ENCODE measurements at regions not wholly inside any gene's neighbourhood (a gene's known extent, or its start where the extent isn't known, plus 50 kb on each side); places are given as distances from the start of the nearest gene placed in this dataset.
"Not testable (repeated sequence)": the region's sequence is repeated elsewhere in the genome, so short reads cannot be mapped to it uniquely, and the experiment has no call there.

GRCh38 chr11:48750081-48750480, 233.6 kb downstream of the TRIM51G start:
- TF ChIP-seq EP300 (IDR thresholded peaks at IDR 0.05; ENCODE audit: low read length); POLR2AphosphoS5 (IDR thresholded peaks at IDR 0.05; ENCODE audit: control insufficient read depth, insufficient read depth, low read depth, low read length); IRF2 (CRISPR knock-in tag; IDR thresholded peaks at IDR 0.05); ETV6 (IDR thresholded peaks at IDR 0.05; ENCODE audit: borderline replicate concordance in 1 of 2, low read depth in 2 of 2, low read length in 1 of 2); ETV6 (CRISPR knock-in tag; IDR thresholded peaks at IDR 0.05; ENCODE audit: borderline replicate concordance); KLF13 (tag; IDR thresholded peaks at IDR 0.05; ENCODE audit: borderline replicate concordance, low read depth); ZNF609 (CRISPR knock-in tag; IDR thresholded peaks at IDR 0.05; ENCODE audit: borderline replicate concordance); POLR2A (conservative IDR thresholded peaks at IDR 0.05); PHB2 (IDR thresholded peaks at IDR 0.05; ENCODE audit: low read depth); HSF4 (CRISPR knock-in tag; IDR thresholded peaks at IDR 0.05; ENCODE audit: borderline replicate concordance); STAT5A (IDR thresholded peaks at IDR 0.05; ENCODE audit: borderline replicate concordance, low read length); ZNF282 (CRISPR knock-in tag; IDR thresholded peaks at IDR 0.05): not testable (repeated sequence)
- TF ChIP-seq, protein P1, sequence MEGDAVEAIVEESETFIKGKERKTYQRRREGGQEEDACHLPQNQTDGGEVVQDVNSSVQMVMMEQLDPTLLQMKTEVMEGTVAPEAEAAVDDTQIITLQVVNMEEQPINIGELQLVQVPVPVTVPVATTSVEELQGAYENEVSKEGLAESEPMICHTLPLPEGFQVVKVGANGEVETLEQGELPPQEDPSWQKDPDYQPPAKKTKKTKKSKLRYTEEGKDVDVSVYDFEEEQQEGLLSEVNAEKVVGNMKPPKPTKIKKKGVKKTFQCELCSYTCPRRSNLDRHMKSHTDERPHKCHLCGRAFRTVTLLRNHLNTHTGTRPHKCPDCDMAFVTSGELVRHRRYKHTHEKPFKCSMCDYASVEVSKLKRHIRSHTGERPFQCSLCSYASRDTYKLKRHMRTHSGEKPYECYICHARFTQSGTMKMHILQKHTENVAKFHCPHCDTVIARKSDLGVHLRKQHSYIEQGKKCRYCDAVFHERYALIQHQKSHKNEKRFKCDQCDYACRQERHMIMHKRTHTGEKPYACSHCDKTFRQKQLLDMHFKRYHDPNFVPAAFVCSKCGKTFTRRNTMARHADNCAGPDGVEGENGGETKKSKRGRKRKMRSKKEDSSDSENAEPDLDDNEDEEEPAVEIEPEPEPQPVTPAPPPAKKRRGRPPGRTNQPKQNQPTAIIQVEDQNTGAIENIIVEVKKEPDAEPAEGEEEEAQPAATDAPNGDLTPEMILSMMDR (IDR thresholded peaks at IDR 0.05 in 2 of 3, conservative IDR thresholded peaks at IDR 0.05 in 1 of 3; ENCODE audit: insufficient read depth in 2 of 3, low read depth in 1 of 3, low read length in 3 of 3) = not testable (repeated sequence)
- TF ChIP-seq, protein P2, sequence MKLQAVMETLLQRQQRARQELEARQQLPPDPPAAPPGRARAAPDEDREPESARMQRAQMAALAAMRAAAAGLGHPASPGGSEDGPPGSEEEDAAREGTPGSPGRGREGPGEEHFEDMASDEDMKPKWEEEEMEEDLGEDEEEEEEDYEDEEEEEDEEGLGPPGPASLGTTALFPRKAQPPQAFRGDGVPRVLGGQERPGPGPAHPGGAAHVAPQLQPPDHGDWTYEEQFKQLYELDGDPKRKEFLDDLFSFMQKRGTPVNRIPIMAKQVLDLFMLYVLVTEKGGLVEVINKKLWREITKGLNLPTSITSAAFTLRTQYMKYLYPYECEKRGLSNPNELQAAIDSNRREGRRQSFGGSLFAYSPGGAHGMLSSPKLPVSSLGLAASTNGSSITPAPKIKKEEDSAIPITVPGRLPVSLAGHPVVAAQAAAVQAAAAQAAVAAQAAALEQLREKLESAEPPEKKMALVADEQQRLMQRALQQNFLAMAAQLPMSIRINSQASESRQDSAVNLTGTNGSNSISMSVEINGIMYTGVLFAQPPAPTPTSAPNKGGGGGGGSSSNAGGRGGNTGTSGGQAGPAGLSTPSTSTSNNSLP (IDR thresholded peaks at IDR 0.05; ENCODE audit: borderline replicate concordance, low read depth, low read length) = not testable (repeated sequence)

Measured in K562 (cell line).